ENCODE measurements at regions not wholly inside any gene's neighbourhood (a gene's known extent, or its start where the extent isn't known, plus 50 kb on each side); places are given as distances from the start of the nearest gene placed in this dataset.

GRCh38 chr3:174342171-174342570, 517.0 kb upstream of the NAALADL2 start:
- TF ChIP-seq EZH2phosphoT487 (IDR thresholded peaks at IDR 0.05; ENCODE audit: borderline replicate concordance, low read length): no peak
- TF ChIP-seq, protein P1, sequence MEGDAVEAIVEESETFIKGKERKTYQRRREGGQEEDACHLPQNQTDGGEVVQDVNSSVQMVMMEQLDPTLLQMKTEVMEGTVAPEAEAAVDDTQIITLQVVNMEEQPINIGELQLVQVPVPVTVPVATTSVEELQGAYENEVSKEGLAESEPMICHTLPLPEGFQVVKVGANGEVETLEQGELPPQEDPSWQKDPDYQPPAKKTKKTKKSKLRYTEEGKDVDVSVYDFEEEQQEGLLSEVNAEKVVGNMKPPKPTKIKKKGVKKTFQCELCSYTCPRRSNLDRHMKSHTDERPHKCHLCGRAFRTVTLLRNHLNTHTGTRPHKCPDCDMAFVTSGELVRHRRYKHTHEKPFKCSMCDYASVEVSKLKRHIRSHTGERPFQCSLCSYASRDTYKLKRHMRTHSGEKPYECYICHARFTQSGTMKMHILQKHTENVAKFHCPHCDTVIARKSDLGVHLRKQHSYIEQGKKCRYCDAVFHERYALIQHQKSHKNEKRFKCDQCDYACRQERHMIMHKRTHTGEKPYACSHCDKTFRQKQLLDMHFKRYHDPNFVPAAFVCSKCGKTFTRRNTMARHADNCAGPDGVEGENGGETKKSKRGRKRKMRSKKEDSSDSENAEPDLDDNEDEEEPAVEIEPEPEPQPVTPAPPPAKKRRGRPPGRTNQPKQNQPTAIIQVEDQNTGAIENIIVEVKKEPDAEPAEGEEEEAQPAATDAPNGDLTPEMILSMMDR (IDR thresholded peaks at IDR 0.05; ENCODE audit: low read depth, low read length, poor library complexity, severe bottlenecking): no peak
- Histone ChIP-seq H3K9me2 (replicated peaks; ENCODE audit: control insufficient read depth, low read length) (no peaks in the 10 kb centered on the region), H3K79me2 (ENCODE audit: control insufficient read depth, low read length) (no peaks in the 10 kb centered on the region), H3K27ac (ENCODE audit: low read depth, low read length) (no peak overlapping the region), H3K4me1 (ENCODE audit: control insufficient read depth, low read length) (no peaks in the 10 kb centered on the region), H3K4me2 (ENCODE audit: low read length) (no peak overlapping the region), H3K4me3 (ENCODE audit: low read length) (no peak overlapping the region), H3K27me3 (ENCODE audit: control insufficient read depth, low read length) (no peaks in the 10 kb centered on the region), H3K36me3 (ENCODE audit: control insufficient read depth, low read length) (no peaks in the 10 kb centered on the region), H4K20me1 (ENCODE audit: control insufficient read depth, insufficient read depth, low read depth, low read length) (no peaks in the 10 kb centered on the region), H3F3A (ENCODE audit: control insufficient read depth, insufficient read depth) (no peaks in the 10 kb centered on the region), H3K9me3 (ENCODE audit: control insufficient read depth, insufficient read depth, low read length) (no peaks in the 10 kb centered on the region)

DNA sequence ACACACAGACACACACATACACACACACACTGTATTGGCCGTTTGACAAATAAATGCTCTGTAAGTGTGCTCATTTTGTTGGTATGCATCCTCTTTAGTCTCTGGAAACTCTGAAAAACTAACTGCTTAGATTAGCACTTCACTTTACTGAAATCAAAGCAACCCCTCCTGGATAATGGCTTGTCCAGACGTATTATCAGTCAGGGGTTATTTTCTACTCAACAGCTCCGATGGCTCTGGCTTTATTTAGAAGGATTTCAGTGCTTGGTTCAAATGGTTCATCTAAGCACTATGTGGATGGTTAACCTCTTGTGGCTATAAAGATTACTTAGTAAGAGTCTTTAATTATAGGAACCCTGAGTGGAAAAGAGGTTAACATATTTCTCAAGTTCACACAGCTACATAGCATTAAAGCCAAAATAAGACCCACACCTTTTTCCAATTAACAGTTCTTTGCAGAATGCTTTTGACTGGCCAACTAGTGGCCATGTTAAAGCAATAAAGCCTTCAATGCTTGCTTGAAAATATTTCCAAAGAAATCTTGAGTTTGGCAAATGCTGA, 516.1 kb upstream of the NAALADL2 start:
- H3K9me3 ChIP-seq (ENCODE audit: control insufficient read depth, insufficient read depth, low read length): no peaks in the 10 kb centered on the region
- no peaks in the 10 kb centered on the region for H3K79me2 ChIP-seq (ENCODE audit: control insufficient read depth, low read length)
- H4K20me1 ChIP-seq (ENCODE audit: control insufficient read depth, insufficient read depth, low read depth, low read length): no peaks in the 10 kb centered on the region
- no peak for TF ChIP-seq EZH2phosphoT487 (IDR thresholded peaks at IDR 0.05; ENCODE audit: borderline replicate concordance, low read length)
- TF ChIP-seq, protein P1 (IDR thresholded peaks at IDR 0.05; ENCODE audit: low read depth, low read length, poor library complexity, severe bottlenecking): no peak
- H3K27ac ChIP-seq (ENCODE audit: low read depth, low read length): no peak overlapping the region
- no peaks in the 10 kb centered on the region for H3K9me2 ChIP-seq (replicated peaks; ENCODE audit: control insufficient read depth, low read length)
- no peaks in the 10 kb centered on the region for H3K36me3 ChIP-seq (ENCODE audit: control insufficient read depth, low read length)
- no peaks in the 10 kb centered on the region for H3K4me1 ChIP-seq (ENCODE audit: control insufficient read depth, low read length)
- H3K4me2 ChIP-seq (ENCODE audit: low read length): no peak overlapping the region
- H3F3A ChIP-seq (ENCODE audit: control insufficient read depth, insufficient read depth): no peaks in the 10 kb centered on the region
- no peak overlapping the region for H3K4me3 ChIP-seq (ENCODE audit: low read length)
- H3K27me3 ChIP-seq (ENCODE audit: control insufficient read depth, low read length): no peaks in the 10 kb centered on the region

GRCh38 chr3:174346141-174346540, 513.0 kb upstream of the NAALADL2 start:
- Histone ChIP-seq H3K79me2 (ENCODE audit: control insufficient read depth, low read length) (no peaks in the 10 kb centered on the region), H3K27ac (ENCODE audit: low read depth, low read length) (no peak overlapping the region), H3K36me3 (ENCODE audit: control insufficient read depth, low read length) (no peaks in the 10 kb centered on the region), H3F3A (ENCODE audit: control insufficient read depth, insufficient read depth) (no peaks in the 10 kb centered on the region), H3K9me3 (ENCODE audit: control insufficient read depth, insufficient read depth, low read length) (no peaks in the 10 kb centered on the region), H3K4me1 (ENCODE audit: control insufficient read depth, low read length) (no peaks in the 10 kb centered on the region), H3K4me3 (ENCODE audit: low read length) (no peak overlapping the region), H4K20me1 (ENCODE audit: control insufficient read depth, insufficient read depth, low read depth, low read length) (no peaks in the 10 kb centered on the region), H3K27me3 (ENCODE audit: control insufficient read depth, low read length) (no peaks in the 10 kb centered on the region), H3K9me2 (replicated peaks; ENCODE audit: control insufficient read depth, low read length) (no peaks in the 10 kb centered on the region), H3K4me2 (ENCODE audit: low read length) (no peak overlapping the region)
- TF ChIP-seq, protein P1 (IDR thresholded peaks at IDR 0.05; ENCODE audit: low read depth, low read length, poor library complexity, severe bottlenecking): no peak
- no peak for TF ChIP-seq EZH2phosphoT487 (IDR thresholded peaks at IDR 0.05; ENCODE audit: borderline replicate concordance, low read length)
